ENCODE measurements at regions not wholly inside any gene's neighbourhood (a gene's known extent, or its start where the extent isn't known, plus 50 kb on each side); places are given as distances from the start of the nearest gene placed in this dataset.
"Not testable (repeated sequence)": the region's sequence is repeated elsewhere in the genome, so short reads cannot be mapped to it uniquely, and the experiment has no call there.

DNA sequence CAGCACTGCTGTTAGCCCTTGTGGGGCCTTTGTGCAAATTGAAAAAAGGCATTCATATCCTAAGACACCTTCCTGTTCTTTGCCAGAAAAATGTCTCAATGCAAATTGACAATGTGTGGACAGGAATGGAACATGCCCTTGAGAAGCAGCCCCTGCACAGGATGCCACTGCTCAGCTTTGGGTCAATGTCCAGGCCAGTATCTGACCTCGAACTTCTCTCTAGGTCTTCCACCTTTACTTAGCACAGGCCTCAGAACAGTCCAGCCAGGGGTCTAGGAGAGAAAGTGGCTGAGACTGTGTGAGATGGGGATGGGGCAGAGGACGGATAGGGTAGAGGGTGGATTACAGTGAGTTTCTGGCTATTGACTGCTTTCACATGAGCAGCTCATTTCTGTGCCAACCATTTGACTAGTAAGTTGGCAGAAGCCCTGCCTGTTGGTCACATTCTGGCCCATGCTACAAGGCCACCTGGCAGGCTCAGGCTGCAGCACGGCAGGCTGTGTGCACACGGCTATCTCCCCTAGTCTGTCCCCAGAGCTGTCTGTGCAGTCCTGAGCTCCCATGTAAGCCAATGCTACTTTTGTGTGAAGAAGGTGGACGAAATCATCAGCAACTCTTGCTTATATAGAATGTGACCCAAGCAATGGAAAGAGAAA is 254.5 kb upstream of the PLGLB1 start:
- TF ChIP-seq POLR2A (IDR thresholded peaks at IDR 0.05; ENCODE audit: low read length); GATA1 (IDR thresholded peaks at IDR 0.05; ENCODE audit: low read depth, low read length): not testable (repeated sequence)
